Neural crest cell (in vitro differentiated cells): ENCODE measurements at regions not wholly inside any gene's neighbourhood (a gene's known extent, or its start where the extent isn't known, plus 50 kb on each side); places are given as distances from the start of the nearest gene placed in this dataset.

ENCODE experiments used
- DNase-seq: peaks from one replicate; pipeline ENCODE4 v3.0.0; 2021; ENCODE audit warnings: low read depth, mixed read lengths, low spot score
- H3K27ac Mint-ChIP-seq: one replicate; pipeline ENCODE4 v1.8.0; 2021; ENCODE audit warnings: mild to moderate bottlenecking, mixed read lengths; ENCODE audit not compliant: unreplicated experiment
- H3K27me3 Mint-ChIP-seq: 2 replicates; pipeline ENCODE4 v1.8.0; 2021; ENCODE audit warnings: low read depth, mild to moderate bottlenecking, mixed read lengths
- H3K36me3 Mint-ChIP-seq: 2 replicates; pipeline ENCODE4 v1.8.0; 2021; ENCODE audit warnings: low read depth, mild to moderate bottlenecking, mixed read lengths
- H3K4me1 Mint-ChIP-seq: 2 replicates; pipeline ENCODE4 v1.8.0; 2021; ENCODE audit warnings: mixed read lengths
- H3K4me3 Mint-ChIP-seq: one replicate; pipeline ENCODE4 v1.8.0; 2021; ENCODE audit warnings: mild to moderate bottlenecking, mixed read lengths
- H3K9me3 Mint-ChIP-seq: 2 replicates; pipeline ENCODE4 v1.8.0; 2021; ENCODE audit warnings: mixed read lengths
- CTCF ChIP-seq: fragments of 200-600 bp; sonication (generic); conservative IDR thresholded peaks from 2 replicates; pipeline ENCODE4 v1.5.0; 2021; ENCODE audit warnings: antibody characterized with exemption, mild to moderate bottlenecking

DNA sequence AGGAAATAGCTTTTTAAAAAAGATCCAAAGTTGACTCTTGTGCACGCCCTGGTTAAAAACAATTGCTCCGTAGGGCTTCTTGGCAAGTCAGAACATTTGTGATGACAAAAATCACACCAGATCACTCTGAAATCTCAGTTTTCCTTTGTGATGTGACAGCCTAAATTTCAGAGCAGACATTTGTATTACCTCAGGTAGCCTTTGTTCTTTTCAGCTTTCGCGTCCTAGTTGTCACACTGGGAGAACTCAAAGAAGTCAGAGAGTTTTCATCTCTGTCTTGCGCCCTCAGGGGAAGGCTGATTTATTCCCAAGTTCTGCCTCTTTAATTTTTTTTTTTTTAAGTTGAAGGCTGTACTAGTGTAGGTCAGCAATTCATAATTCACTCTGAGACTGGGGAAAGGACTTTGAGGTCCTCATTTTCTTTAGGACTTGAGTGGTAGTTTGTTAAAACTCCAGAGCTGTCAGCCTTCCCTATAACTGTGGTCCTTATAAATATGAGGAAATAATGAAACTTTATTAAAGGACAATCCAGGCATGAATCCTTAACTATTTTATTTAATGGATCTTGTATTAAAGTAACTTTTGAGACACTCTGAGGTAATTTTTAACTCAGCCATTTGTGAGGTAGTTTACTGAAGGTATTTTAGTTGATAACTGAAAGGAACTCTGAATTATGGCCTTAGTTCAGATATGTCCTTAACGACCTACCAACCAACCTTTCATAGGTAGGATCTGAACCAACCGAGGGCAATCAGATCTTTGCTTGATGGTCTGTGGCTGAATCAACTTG, 525.1 kb upstream of the FAM98A start:
- no peak for DNase-seq
- no peak for TF ChIP-seq CTCF

DNA sequence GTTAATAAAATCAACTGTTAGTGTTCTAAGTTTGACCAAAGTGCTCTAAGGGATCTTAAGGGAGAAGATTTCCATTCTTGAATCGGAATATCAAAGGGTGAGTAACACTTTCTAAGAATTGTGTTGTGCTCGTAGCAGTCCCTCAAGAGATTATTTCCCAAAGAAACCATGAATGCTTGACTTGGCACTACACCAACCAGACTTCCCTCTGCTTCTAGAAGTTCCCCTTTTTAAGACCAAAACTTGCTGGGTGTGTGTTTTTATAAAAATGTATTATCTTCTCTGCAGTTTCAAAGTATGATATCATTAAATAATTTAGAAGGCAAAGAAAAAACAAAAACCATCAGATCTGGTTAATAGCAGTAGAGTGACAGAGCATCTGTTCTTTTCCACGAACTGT, 522.0 kb upstream of the FAM98A start:
- H3K9me3 Mint-ChIP-seq: no peaks in the 10 kb centered on the region
- DNase-seq: no peak
- H3K27ac Mint-ChIP-seq: no peak overlapping the region
- no peaks in the 10 kb centered on the region for H3K36me3 Mint-ChIP-seq
- TF ChIP-seq CTCF: no peak
- no peak overlapping the region for H3K4me3 Mint-ChIP-seq
- no peaks in the 10 kb centered on the region for H3K27me3 Mint-ChIP-seq
- no peaks in the 10 kb centered on the region for H3K4me1 Mint-ChIP-seq

More for the DNA sequence above, 525.1 kb upstream of the FAM98A start:
- no peak overlapping the region for H3K4me3 Mint-ChIP-seq
- no peaks in the 10 kb centered on the region for H3K4me1 Mint-ChIP-seq
- H3K36me3 Mint-ChIP-seq: peaks cover 2% of the 10 kb centered on the region
- H3K27ac Mint-ChIP-seq: no peak overlapping the region
- H3K27me3 Mint-ChIP-seq: no peaks in the 10 kb centered on the region
- peaks cover 7% of the 10 kb centered on the region for H3K9me3 Mint-ChIP-seq

- Mint-ChIP-seq H3K27ac (no peak overlapping the region), H3K27me3 (no peaks in the 10 kb centered on the region), H3K9me3 (no peaks in the 10 kb centered on the region), H3K36me3 (no peaks in the 10 kb centered on the region), H3K4me1 (no peaks in the 10 kb centered on the region), H3K4me3 (no peak overlapping the region)
- TF ChIP-seq CTCF: no peak
- DNase-seq: no peak
Observed at GRCh38 chr2:34115076-34115475, 516.0 kb upstream of the FAM98A start.

- H3K36me3 Mint-ChIP-seq: no peaks in the 10 kb centered on the region
- H3K4me3 Mint-ChIP-seq: no peak overlapping the region
- no peak for TF ChIP-seq CTCF
- no peak overlapping the region for H3K27ac Mint-ChIP-seq
- peaks cover 6% of the 10 kb centered on the region for H3K4me1 Mint-ChIP-seq
- DNase-seq: no peak
- peaks cover 2% of the 10 kb centered on the region for H3K9me3 Mint-ChIP-seq
- H3K27me3 Mint-ChIP-seq: no peaks in the 10 kb centered on the region
Observed at GRCh38 chr2:34112161-34112560, 513.1 kb upstream of the FAM98A start.

DNA sequence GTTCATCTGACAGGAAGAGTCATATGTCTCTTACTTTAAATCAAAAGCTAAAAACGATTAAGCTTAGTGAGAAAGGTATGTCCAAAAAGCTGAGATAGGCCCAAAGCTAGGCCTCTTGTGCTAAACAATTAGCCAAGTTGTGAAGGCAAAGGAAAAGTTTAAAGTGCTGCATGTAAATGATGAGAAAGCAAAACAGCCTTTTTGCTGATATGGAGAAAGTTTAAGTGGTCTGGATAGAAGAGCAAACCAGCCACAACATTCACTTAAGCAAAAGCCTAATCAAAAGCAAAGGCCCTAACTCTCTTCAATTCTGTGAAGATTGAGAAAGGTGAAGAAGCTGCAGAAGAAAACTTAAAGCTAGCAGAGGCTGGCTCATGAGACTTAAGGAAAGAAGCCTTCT, 511.3 kb upstream of the FAM98A start:
- no peaks in the 10 kb centered on the region for H3K36me3 Mint-ChIP-seq
- TF ChIP-seq CTCF: no peak
- no peaks in the 10 kb centered on the region for H3K27me3 Mint-ChIP-seq

More for the DNA sequence above, 511.3 kb upstream of the FAM98A start:
- DNase-seq: no peak
- H3K4me1 Mint-ChIP-seq: peaks cover 10% of the 10 kb centered on the region
- H3K4me3 Mint-ChIP-seq: no peak overlapping the region
- H3K27ac Mint-ChIP-seq: no peak overlapping the region
- H3K9me3 Mint-ChIP-seq: peaks cover 2% of the 10 kb centered on the region
